Effector memory CD4-positive, alpha-beta T cell (primary cell): ENCODE measurements at regions not wholly inside any gene's neighbourhood (a gene's known extent, or its start where the extent isn't known, plus 50 kb on each side); places are given as distances from the start of the nearest gene placed in this dataset.

Source experiments
- DNase-seq, 3 donors: peaks; one replicate each; pipeline ENCODE4 v3.0.0-alpha.2; 2020
- H3K27ac ChIP-seq: 2 replicates; pipeline ENCODE4 v1.7.0; 2013; ENCODE audit warnings: mild to moderate bottlenecking, low read length, moderate library complexity; ENCODE audit not compliant: insufficient read depth, poor library complexity, severe bottlenecking
- H3K27me3 ChIP-seq: replicated peaks from 2 replicates; pipeline ENCODE4 v1.7.0; 2013; ENCODE audit warnings: mild to moderate bottlenecking, low read length; ENCODE audit not compliant: insufficient read depth, control insufficient read depth, poor library complexity, severe bottlenecking
- H3K36me3 ChIP-seq: 2 replicates; pipeline ENCODE4 v1.7.0; 2013; ENCODE audit warnings: mild to moderate bottlenecking, low read length, moderate library complexity; ENCODE audit not compliant: control insufficient read depth, insufficient read depth
- H3K4me1 ChIP-seq: 2 replicates; pipeline ENCODE4 v1.7.0; 2013; ENCODE audit warnings: low read length, mild to moderate bottlenecking; ENCODE audit not compliant: control insufficient read depth, insufficient read depth, poor library complexity, severe bottlenecking
- H3K4me3 ChIP-seq: 2 replicates; pipeline ENCODE4 v1.7.0; 2013; ENCODE audit warnings: low read length, low read depth, mild to moderate bottlenecking; ENCODE audit not compliant: insufficient read depth, poor library complexity, severe bottlenecking
- H3K9me3 ChIP-seq: 2 replicates; pipeline ENCODE4 v1.7.0; 2013; ENCODE audit warnings: mild to moderate bottlenecking, low read length, moderate library complexity; ENCODE audit not compliant: control insufficient read depth

DNA sequence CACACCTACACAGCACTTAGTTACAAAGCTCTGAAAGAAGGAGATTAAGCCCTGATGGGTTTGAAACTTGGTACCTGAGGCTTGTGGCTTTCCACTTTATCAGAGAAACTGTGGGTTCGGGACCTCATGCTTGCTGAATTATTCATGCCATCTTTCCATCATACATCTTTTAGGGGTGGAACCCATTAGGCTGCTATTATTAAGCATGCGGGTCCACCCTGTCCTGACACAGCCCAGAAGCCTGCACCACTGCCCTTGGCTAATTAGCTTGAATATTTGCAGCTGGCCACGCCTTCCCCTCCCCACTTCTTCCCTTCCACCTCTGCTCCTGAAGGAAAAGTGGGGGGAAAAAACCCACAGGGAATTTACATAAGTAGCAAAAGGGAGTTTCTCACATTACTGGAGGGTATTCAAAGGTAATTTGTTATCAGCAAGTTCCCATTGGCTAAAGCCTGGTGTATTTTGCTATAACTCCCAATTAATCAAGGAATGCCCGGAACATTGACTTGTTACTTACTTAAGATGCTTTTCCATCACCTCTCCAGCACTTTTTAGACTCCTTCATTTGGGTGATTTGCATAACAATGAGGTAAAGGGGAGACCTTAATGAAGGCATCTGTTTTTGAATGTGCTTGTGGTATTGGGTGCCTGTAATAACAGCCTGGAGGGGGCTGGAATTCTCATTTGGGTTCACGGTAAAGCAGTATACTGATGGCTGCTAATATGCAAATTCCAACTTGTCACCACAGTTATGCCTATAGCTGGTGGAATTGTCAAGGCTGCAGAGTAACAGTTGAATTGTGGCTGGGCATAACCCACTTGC lies 231.7 kb upstream of the GATB start:
- Histone ChIP-seq H3K9me3 (no peaks in the 10 kb centered on the region), H3K4me1 (peaks cover 39% of the 10 kb centered on the region), H3K27ac (no peak overlapping the region), H3K36me3 (no peaks in the 10 kb centered on the region), H3K27me3 (no peaks in the 10 kb centered on the region), H3K4me3 (peak overlapping the region; percentile 11)
- DNase-seq, result no peak

DNA sequence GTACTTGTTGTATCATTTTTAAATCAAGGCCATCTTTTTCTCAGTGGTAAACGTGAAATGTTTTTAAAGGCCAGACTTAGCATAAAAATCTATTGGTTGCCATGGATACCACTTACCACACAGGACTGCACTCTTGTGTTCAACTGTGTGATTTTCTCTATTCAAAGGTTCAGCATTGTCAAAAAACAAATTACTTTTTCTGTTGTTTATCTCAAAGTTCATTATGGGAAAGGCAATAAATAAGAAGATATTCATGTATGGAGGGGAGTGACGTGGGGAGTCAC lies 231.0 kb upstream of the GATB start:
- H3K4me3 ChIP-seq, result no peak overlapping the region
- no peaks in the 10 kb centered on the region for H3K9me3 ChIP-seq
- H3K27ac ChIP-seq, result peak overlapping the region; percentile 29
- DNase-seq, result no peak
- H3K27me3 ChIP-seq, result no peaks in the 10 kb centered on the region
- peaks cover 39% of the 10 kb centered on the region for H3K4me1 ChIP-seq
- H3K36me3 ChIP-seq, result no peaks in the 10 kb centered on the region

DNA sequence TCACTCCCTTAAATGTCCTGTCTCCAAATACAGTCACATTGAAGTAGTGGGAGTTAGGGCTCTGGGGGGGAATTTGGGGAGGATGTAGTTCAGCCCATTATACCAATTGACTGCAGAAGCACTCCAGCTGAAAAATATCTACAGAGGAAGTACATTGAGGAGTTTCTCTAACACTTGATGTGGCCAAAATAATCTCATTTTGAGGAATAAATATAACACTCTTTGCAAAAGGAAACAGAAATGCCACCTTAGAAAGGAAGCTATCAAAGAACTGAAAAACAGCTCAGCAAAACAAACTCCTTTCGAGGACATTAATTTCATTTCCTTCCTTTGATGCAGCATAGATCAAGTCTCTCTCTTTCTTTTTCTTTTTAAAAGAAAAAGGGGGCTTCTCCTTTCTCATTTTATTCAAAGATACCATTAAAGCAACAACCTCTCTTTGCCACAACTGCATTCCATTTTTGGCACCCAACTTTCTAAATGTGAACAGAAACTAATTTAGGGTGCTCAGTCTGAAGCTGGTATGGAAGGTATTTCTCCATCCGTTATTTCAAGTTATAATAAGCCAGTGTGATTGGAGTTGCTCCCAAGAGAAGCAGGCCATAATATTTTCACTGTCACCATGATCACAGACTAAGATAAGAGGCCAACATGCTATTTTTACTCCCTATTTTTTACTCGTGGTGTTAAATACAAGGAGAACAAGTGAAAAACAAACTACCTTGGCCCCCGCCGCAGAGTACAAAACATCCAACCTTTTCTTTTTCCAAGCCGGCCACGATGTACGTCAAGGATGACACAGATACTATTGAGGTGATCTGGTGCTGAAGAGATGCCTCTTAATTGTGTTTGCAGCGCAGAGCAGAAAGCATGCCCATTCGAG lies 230.4 kb upstream of the GATB start:
- peak overlapping the region; percentile 29 for H3K27ac ChIP-seq
- H3K4me1 ChIP-seq, result peaks cover 39% of the 10 kb centered on the region
- H3K36me3 ChIP-seq, result no peaks in the 10 kb centered on the region

DNA sequence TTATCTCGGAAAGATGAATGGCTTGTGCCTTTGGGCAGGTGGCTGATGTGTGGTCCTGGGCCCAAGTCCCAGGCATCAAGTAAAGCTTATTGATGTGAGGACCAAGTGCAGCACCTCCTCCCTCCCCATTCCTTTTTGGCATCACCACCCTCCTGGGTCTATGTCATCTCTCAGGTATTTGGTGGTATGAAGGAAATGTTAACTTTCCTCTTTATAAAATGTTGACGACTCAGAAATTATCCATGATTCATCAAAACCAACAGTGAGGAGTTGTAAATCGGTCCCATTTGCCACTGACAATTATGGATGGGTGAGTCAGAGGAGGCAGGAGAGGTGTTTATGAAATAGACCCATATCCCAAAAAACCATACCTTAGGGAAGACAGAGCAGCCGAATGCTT lies 229.4 kb upstream of the GATB start:
- H3K27ac ChIP-seq, result no peak overlapping the region
- no peaks in the 10 kb centered on the region for H3K9me3 ChIP-seq
- H3K36me3 ChIP-seq, result no peaks in the 10 kb centered on the region
- no peaks in the 10 kb centered on the region for H3K27me3 ChIP-seq
- H3K4me3 ChIP-seq, result no peak overlapping the region
- H3K4me1 ChIP-seq, result peaks cover 39% of the 10 kb centered on the region
- no peak for DNase-seq

More for the DNA sequence above, 230.4 kb upstream of the GATB start:
- no peaks in the 10 kb centered on the region for H3K27me3 ChIP-seq
- DNase-seq, result no peak
- no peaks in the 10 kb centered on the region for H3K9me3 ChIP-seq
- no peak overlapping the region for H3K4me3 ChIP-seq

DNA sequence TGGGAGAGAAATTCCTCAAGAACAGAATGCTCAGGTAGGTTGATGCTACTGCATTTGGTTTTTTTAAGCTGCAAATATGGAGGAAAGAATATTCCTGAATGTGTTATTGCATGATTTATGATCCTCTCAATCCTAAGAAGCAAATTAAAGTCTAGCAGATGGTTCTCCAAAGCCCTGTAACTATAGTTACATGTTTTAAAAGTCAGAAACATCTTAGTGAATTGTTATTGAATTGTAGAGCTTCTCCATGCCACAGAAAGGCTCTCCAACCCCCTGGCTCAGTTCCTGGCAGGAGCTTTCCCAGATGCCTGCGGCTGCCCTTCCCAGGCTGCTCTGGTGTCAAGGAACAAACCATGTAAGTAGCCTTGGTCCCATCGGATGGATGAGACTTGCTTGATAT lies 227.8 kb upstream of the GATB start:
- no peak for DNase-seq
- Histone ChIP-seq H3K4me3 (no peak overlapping the region), H3K9me3 (no peaks in the 10 kb centered on the region), H3K27ac (no peak overlapping the region), H3K27me3 (no peaks in the 10 kb centered on the region), H3K4me1 (peaks cover 33% of the 10 kb centered on the region), H3K36me3 (no peaks in the 10 kb centered on the region)

DNA sequence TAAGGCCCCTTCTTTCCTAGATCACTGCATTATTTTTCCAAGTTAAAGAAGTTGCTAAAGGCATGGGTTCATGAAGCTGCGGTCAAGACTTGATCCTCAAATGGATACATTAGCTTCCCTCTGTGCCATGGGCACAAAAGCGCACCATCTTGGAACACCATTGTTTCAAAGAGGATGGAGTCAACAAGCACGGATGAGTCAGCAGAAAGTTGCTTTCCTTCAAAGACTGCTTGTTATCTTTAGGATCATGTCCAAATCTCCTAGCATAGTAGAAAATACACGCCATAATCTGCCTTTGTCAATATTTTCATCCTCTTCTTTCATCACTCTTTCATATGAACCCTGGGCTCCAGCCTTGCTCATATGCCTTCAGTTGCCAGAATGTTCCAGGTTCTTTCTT lies 226.8 kb upstream of the GATB start:
- Histone ChIP-seq H3K36me3 (no peaks in the 10 kb centered on the region), H3K4me3 (no peak overlapping the region), H3K27ac (no peak overlapping the region), H3K9me3 (no peaks in the 10 kb centered on the region), H3K4me1 (peaks cover 26% of the 10 kb centered on the region), H3K27me3 (no peaks in the 10 kb centered on the region)
- DNase-seq, result no peak

DNA sequence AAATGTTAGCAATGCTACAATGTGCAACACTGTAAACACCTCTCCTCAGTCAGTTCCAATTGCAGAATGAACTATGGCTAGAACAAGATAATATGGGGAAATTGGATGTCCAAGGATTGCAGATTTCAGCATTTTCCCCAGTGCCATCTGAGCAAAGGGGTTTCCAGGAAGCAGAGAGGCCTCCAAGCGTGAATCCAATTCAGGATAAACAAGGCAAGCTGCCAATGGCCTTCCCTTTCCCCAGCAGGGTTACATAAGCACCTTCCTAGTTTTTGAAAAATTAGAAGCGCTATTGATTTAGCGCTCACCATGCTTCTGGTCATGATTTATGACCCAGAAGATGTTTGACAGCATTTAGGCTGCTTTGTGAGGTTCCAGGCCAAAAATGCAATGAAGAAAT lies 223.0 kb upstream of the GATB start:
- H3K4me1 ChIP-seq, result no peaks in the 10 kb centered on the region
- H3K36me3 ChIP-seq, result no peaks in the 10 kb centered on the region
- H3K9me3 ChIP-seq, result no peaks in the 10 kb centered on the region
- no peak for DNase-seq
- no peak overlapping the region for H3K4me3 ChIP-seq
- no peak overlapping the region for H3K27ac ChIP-seq
- no peaks in the 10 kb centered on the region for H3K27me3 ChIP-seq

DNA sequence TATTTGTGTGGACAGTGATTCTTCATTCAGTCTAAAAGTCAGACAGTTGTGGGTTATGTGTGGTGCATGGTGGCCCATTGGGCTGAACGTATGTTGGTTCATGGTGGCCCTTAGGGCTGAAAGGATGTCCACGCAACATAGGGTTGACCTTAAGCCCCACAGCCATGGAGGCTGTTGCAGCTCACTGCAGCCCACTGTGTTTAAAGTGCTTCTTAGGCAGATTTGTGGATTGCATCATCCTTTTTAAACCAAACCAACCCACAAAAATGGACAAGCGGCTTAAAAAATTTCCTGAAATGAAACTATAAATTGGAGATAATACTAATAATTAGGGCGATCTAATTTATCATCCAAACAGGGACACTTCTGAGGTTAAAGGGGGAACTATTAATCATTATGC lies 219.0 kb upstream of the GATB start:
- Histone ChIP-seq H3K27me3 (no peaks in the 10 kb centered on the region), H3K4me3 (no peak overlapping the region), H3K9me3 (peaks cover 6% of the 10 kb centered on the region), H3K27ac (no peak overlapping the region), H3K36me3 (no peaks in the 10 kb centered on the region), H3K4me1 (no peaks in the 10 kb centered on the region)
- no peak for DNase-seq

DNA sequence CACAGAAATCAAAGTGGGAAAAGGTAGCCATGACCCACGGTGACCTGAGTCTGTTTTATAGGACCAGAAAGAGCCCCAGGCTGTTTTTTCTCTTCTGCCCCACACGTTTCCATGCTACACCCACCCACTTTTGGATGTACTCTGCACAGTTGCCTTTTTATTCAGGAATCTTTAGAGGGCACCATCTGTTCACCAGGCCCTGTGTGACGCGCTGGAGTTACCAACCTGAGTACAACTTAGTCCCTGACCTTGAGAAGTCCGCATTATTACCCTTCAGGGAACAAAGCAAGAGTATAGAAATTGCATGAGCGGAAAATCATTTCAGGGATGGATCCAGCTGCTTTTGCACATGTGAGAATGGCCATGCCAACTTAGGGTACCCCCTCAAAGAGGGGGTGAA lies 207.8 kb upstream of the GATB start:
- no peak for DNase-seq
- Histone ChIP-seq H3K4me3 (no peak overlapping the region), H3K4me1 (no peaks in the 10 kb centered on the region), H3K27ac (no peak overlapping the region), H3K27me3 (no peaks in the 10 kb centered on the region), H3K9me3 (no peaks in the 10 kb centered on the region), H3K36me3 (no peaks in the 10 kb centered on the region)

DNA sequence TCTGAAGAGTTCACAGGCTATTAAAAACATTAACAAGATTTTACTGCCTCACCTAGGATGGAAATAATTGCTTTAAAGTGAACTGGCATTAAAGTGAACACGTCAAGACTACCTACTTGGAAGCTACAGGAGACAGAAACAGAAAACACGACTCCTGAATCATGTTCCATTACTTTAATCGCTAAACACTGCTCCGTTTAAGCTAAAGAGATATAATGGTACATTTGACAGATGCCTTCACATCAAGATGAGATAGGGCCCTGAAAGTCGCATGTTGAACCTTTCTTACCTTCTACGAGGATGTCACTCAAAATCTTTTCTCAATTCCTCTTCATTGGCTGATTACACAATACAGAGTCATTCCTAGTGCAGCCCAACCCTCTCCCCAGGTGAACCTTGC lies 206.3 kb upstream of the GATB start:
- H3K36me3 ChIP-seq, result no peaks in the 10 kb centered on the region
- H3K9me3 ChIP-seq, result no peaks in the 10 kb centered on the region
- DNase-seq, result no peak
- H3K4me3 ChIP-seq, result no peak overlapping the region
- no peaks in the 10 kb centered on the region for H3K27me3 ChIP-seq
- no peaks in the 10 kb centered on the region for H3K4me1 ChIP-seq
- no peak overlapping the region for H3K27ac ChIP-seq
